DOHH2 (cell line): ENCODE measurements at regions not wholly inside any gene's neighbourhood (a gene's known extent, or its start where the extent isn't known, plus 50 kb on each side); places are given as distances from the start of the nearest gene placed in this dataset.

Source experiments
- H3F3A ChIP-seq: fragments of 200-600 bp; sonication (generic), shearing (Covaris generic); 2 replicates; pipeline ENCODE4 v1.6.0; 2016; ENCODE audit warnings: antibody characterized with exemption, mild to moderate bottlenecking; ENCODE audit not compliant: control insufficient read depth, insufficient read depth
- H3K27ac ChIP-seq: fragments of 200-600 bp; sonication (generic); 2 replicates; pipeline ENCODE4 v1.5.1; 2014; ENCODE audit warnings: low read depth, mild to moderate bottlenecking, low read length, moderate library complexity
- H3K27me3 ChIP-seq: fragments of 200-600 bp; sonication (generic); 2 replicates; pipeline ENCODE4 v1.6.1; 2014; ENCODE audit warnings: mild to moderate bottlenecking, low read length, mixed read lengths; ENCODE audit not compliant: control insufficient read depth
- H3K36me3 ChIP-seq: fragments of 200-600 bp; sonication (generic); 2 replicates; pipeline ENCODE4 v1.6.1; 2014; ENCODE audit warnings: mild to moderate bottlenecking, low read length, moderate library complexity, mixed read lengths; ENCODE audit not compliant: control insufficient read depth
- H3K4me1 ChIP-seq: fragments of 200-600 bp; sonication (generic); 2 replicates; pipeline ENCODE4 v1.6.1; 2014; ENCODE audit warnings: mild to moderate bottlenecking, low read length, mixed read lengths; ENCODE audit not compliant: control insufficient read depth
- H3K4me2 ChIP-seq: fragments of 200-600 bp; sonication (generic); 2 replicates; pipeline ENCODE4 v1.6.0; 2014; ENCODE audit warnings: mild to moderate bottlenecking, low read length, moderate library complexity
- H3K4me3 ChIP-seq: fragments of 200-600 bp; sonication (generic); 2 replicates; pipeline ENCODE4 v1.5.1; 2014; ENCODE audit warnings: mild to moderate bottlenecking, low read length, mixed read lengths
- H3K79me2 ChIP-seq: fragments of 200-600 bp; sonication (generic); 2 replicates; pipeline ENCODE4 v1.6.1; 2014; ENCODE audit warnings: mild to moderate bottlenecking, low read length, mixed read lengths; ENCODE audit not compliant: control insufficient read depth
- H3K9me2 ChIP-seq: fragments of 200-600 bp; sonication (generic); replicated peaks from 2 replicates; pipeline ENCODE4 v1.6.1; 2014; ENCODE audit warnings: mild to moderate bottlenecking, low read length, mixed read lengths; ENCODE audit not compliant: control insufficient read depth
- H3K9me3 ChIP-seq: fragments of 200-600 bp; sonication (generic); 2 replicates; pipeline ENCODE4 v1.6.1; 2014; ENCODE audit warnings: antibody characterized with exemption, low read length, mixed read lengths; ENCODE audit not compliant: control insufficient read depth, insufficient read depth
- H4K20me1 ChIP-seq: fragments of 200-600 bp; sonication (generic); 2 replicates; pipeline ENCODE4 v1.6.0; 2014; ENCODE audit warnings: low read depth, mild to moderate bottlenecking, antibody characterized with exemption, low read length, moderate library complexity; ENCODE audit not compliant: control insufficient read depth, insufficient read depth
- CTCF ChIP-seq: fragments of 200-600 bp; sonication (generic); IDR thresholded peaks from one replicate; pipeline ENCODE4 v1.5.1; 2014; ENCODE audit warnings: antibody characterized with exemption, mild to moderate bottlenecking, low read depth, low read length; ENCODE audit not compliant: poor library complexity, severe bottlenecking
- EZH2phosphoT487 ChIP-seq: fragments of 200-600 bp; sonication (generic); IDR thresholded peaks from 2 replicates; pipeline ENCODE4 v1.6.1; 2017; ENCODE audit warnings: borderline replicate concordance, mild to moderate bottlenecking, antibody characterized with exemption, low read length, moderate library complexity, mixed read lengths

DNA sequence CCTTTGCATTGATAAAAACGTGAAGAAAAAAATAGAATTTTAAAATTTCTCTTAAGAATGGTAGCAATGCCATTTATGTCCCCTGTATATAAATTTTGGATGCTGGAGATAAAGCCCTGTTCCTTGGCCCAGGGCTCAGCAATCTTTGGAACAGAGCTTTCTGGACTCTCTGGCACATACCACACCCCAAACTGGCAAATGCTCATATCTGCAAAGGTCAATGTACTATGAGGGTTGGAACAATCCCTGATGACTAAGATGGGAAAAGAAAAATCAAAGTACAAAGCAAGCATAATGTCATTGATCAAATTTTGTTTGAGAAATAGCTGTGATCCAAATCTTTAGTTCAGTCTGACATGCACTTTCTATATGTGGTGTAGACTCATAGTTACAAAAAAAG is 158.1 kb upstream of the HCRTR2 start:
- H3K27ac ChIP-seq: no peak overlapping the region
- no peaks in the 10 kb centered on the region for H3K9me2 ChIP-seq
- no peaks in the 10 kb centered on the region for H3F3A ChIP-seq
- no peak overlapping the region for H3K4me2 ChIP-seq
- no peak overlapping the region for H3K4me3 ChIP-seq
- no peak for TF ChIP-seq CTCF
- no peak for TF ChIP-seq EZH2phosphoT487
- no peaks in the 10 kb centered on the region for H3K27me3 ChIP-seq
- no peaks in the 10 kb centered on the region for H3K79me2 ChIP-seq
- H3K9me3 ChIP-seq: no peaks in the 10 kb centered on the region
- no peaks in the 10 kb centered on the region for H4K20me1 ChIP-seq
- no peaks in the 10 kb centered on the region for H3K36me3 ChIP-seq
- H3K4me1 ChIP-seq: no peaks in the 10 kb centered on the region

DNA sequence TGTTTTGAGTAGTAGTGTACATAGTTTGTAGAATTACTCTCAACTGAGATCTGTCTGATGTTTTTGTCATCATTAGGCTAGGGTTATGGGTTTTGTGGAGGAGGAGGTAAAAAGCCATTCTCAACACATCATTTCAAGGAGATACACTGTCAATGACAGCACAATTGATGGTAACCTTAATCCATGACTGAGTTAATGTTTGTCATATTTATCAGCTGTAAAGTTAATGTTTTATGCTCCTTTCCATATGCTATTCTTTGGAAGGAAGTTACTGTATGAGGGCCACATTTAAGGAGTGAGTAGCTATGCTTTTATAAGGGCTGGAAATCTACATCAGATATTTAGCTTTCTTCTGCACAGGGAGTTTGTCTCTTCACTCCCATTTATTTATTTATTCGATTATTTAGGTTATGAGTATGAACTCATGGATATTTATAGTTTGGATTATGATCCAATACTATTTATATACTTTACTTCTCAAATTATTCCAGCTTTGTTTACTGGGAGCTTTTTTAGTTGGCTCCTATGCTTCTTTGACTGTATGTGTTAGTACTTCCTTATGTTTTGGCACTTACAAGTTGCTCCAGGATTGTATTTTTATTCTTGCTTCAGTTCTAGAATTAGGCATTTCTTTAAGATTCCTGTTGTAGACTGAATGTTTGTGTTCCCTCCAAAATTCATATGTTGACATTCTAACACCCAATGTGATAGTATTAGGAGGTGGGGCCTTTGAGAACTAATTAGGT is 156.6 kb upstream of the HCRTR2 start:
- Histone ChIP-seq H3F3A (no peaks in the 10 kb centered on the region), H3K9me2 (no peaks in the 10 kb centered on the region), H4K20me1 (no peaks in the 10 kb centered on the region), H3K36me3 (no peaks in the 10 kb centered on the region), H3K4me2 (no peak overlapping the region), H3K4me1 (no peaks in the 10 kb centered on the region), H3K27ac (no peak overlapping the region), H3K4me3 (no peak overlapping the region), H3K79me2 (no peaks in the 10 kb centered on the region), H3K27me3 (no peaks in the 10 kb centered on the region), H3K9me3 (no peaks in the 10 kb centered on the region)
- TF ChIP-seq EZH2phosphoT487 (no peak), CTCF (no peak)

DNA sequence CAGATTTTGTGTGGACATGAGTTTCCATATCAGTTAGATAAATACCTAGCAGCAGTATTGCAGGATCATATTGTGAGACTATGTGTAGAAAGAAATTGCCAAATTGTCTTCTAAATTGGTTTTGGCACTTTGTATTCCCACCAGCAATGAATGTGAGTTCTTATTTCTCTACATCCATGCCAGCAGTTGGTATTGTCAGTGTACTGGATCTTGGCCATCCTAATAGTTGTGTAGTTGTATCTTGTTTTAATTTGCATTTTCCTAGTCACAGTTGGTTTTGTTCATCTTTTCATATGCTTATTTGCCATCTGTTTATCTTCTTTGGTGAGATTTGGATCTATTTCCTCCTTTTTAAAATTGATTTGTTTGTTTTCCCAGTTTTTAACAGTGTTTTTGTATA is 154.7 kb upstream of the HCRTR2 start:
- no peaks in the 10 kb centered on the region for H3F3A ChIP-seq
- no peak overlapping the region for H3K4me3 ChIP-seq
- no peaks in the 10 kb centered on the region for H4K20me1 ChIP-seq
- H3K36me3 ChIP-seq: no peaks in the 10 kb centered on the region
- H3K4me2 ChIP-seq: no peak overlapping the region
- TF ChIP-seq EZH2phosphoT487 (no peak), CTCF (no peak)
- no peaks in the 10 kb centered on the region for H3K79me2 ChIP-seq
- H3K4me1 ChIP-seq: no peaks in the 10 kb centered on the region
- H3K27me3 ChIP-seq: no peaks in the 10 kb centered on the region
- no peaks in the 10 kb centered on the region for H3K9me3 ChIP-seq
- H3K27ac ChIP-seq: no peak overlapping the region
- no peaks in the 10 kb centered on the region for H3K9me2 ChIP-seq
